LNCAP (cell line): ENCODE measurements at regions not wholly inside any gene's neighbourhood (a gene's known extent, or its start where the extent isn't known, plus 50 kb on each side); places are given as distances from the start of the nearest gene placed in this dataset.

ENCODE experiments used
- CTCF ChIP-seq: fragments of 450-650 bp; IDR thresholded peaks from 2 replicates; pipeline ENCODE4 v1.5.1; 2017; ENCODE audit warnings: mild to moderate bottlenecking

GRCh38 chrX:122910697-122911096, 273.4 kb upstream of the GRIA3 start:
- TF ChIP-seq CTCF: no peak

- no peak for TF ChIP-seq CTCF
Measured at GRCh38 chrX:122913134-122913533, 270.9 kb upstream of the GRIA3 start.

- no peak for TF ChIP-seq CTCF
Measured at GRCh38 chrX:122913764-122914163, 270.3 kb upstream of the GRIA3 start.

GRCh38 chrX:122914256-122914655, 269.8 kb upstream of the GRIA3 start:
- no peak for TF ChIP-seq CTCF

- TF ChIP-seq CTCF: no peak
Measured at GRCh38 chrX:122934131-122934530, 249.9 kb upstream of the GRIA3 start.

- no peak for TF ChIP-seq CTCF
Measured at GRCh38 chrX:122940199-122940598, 243.9 kb upstream of the GRIA3 start.

- no peak for TF ChIP-seq CTCF
Measured at GRCh38 chrX:122941806-122942205, 242.3 kb upstream of the GRIA3 start.

- TF ChIP-seq CTCF: no peak
Measured at GRCh38 chrX:122943918-122944317, 240.2 kb upstream of the GRIA3 start.
